HG02973 (cell line): ENCODE measurements at regions not wholly inside any gene's neighbourhood (a gene's known extent, or its start where the extent isn't known, plus 50 kb on each side); places are given as distances from the start of the nearest gene placed in this dataset.
A peak's percentile ranks its signal among the peaks of the same experiment; 100 is the strongest.
"Not testable (repeated sequence)": the region's sequence is repeated elsewhere in the genome, so short reads cannot be mapped to it uniquely, and the experiment has no call there.

ENCODE experiments used
- ATAC-seq: cut with Tn5 transposase; IDR thresholded peaks from one replicate; pipeline ENCODE4 v1.9.1; 2021; ENCODE audit warnings: moderate library complexity; ENCODE audit not compliant: unreplicated experiment

GRCh38 chr2:101645886-101646285 lies 51.6 kb upstream of the MAP4K4 start:
- not testable (repeated sequence) for ATAC-seq

- ATAC-seq: no peak
These were observed 52.6 kb upstream of the MAP4K4 start for GRCh38 chr2:101644842-101645383.

- no peak for ATAC-seq
These were observed 54.4 kb upstream of the MAP4K4 start for GRCh38 chr2:101643004-101643524.

- no peak for ATAC-seq
These were observed 58.5 kb upstream of the MAP4K4 start for GRCh38 chr2:101638817-101639605.

- ATAC-seq: no peak
These were observed 59.3 kb upstream of the MAP4K4 start for GRCh38 chr2:101638181-101638711.

- no peak for ATAC-seq
These were observed 67.1 kb upstream of the MAP4K4 start for GRCh38 chr2:101630224-101630949.

GRCh38 chr2:101628030-101628392 lies 69.5 kb upstream of the MAP4K4 start:
- ATAC-seq: no peak

- no peak for ATAC-seq
These were observed 70.0 kb upstream of the MAP4K4 start for GRCh38 chr2:101627285-101628029.

- ATAC-seq: not testable (repeated sequence)
These were observed 71.7 kb upstream of the MAP4K4 start for GRCh38 chr2:101625814-101626213.

GRCh38 chr2:101625387-101625786 lies 72.1 kb upstream of the MAP4K4 start:
- ATAC-seq: no peak

GRCh38 chr2:101624706-101625332 lies 72.7 kb upstream of the MAP4K4 start:
- ATAC-seq: no peak

GRCh38 chr2:101623031-101623521 lies 74.4 kb upstream of the MAP4K4 start:
- ATAC-seq: peak; percentile 68

GRCh38 chr2:101622210-101623030 lies 75.1 kb upstream of the MAP4K4 start:
- ATAC-seq: peak; percentile 76

GRCh38 chr2:101619191-101619591 lies 78.3 kb upstream of the MAP4K4 start:
- ATAC-seq: no peak

- ATAC-seq: no peak
These were observed 79.7 kb upstream of the MAP4K4 start for GRCh38 chr2:101617796-101618195.

GRCh38 chr2:101617188-101617587 lies 80.3 kb upstream of the MAP4K4 start:
- no peak for ATAC-seq

- no peak for ATAC-seq
These were observed 83.3 kb upstream of the MAP4K4 start for GRCh38 chr2:101614127-101614759.

- no peak for ATAC-seq
These were observed 84.3 kb upstream of the MAP4K4 start for GRCh38 chr2:101613056-101613704.
